Mesendoderm (in vitro differentiated cells): ENCODE measurements at regions not wholly inside any gene's neighbourhood (a gene's known extent, or its start where the extent isn't known, plus 50 kb on each side); places are given as distances from the start of the nearest gene placed in this dataset.

Experiments used
- DNase-seq: peaks from one replicate; pipeline ENCODE4 v3.0.0; 2013
- H2AK5ac ChIP-seq: 2 replicates; pipeline ENCODE4 v1.6.1; 2013; ENCODE audit warnings: low read length, inconsistent platforms
- H2BK120ac ChIP-seq: 2 replicates; pipeline ENCODE4 v1.6.1; 2013; ENCODE audit warnings: low read depth, mild to moderate bottlenecking, low read length, moderate library complexity, mixed read lengths
- H2BK15ac ChIP-seq: replicated peaks from 2 replicates; pipeline ENCODE4 v1.6.1; 2013; ENCODE audit warnings: low read depth, mild to moderate bottlenecking, moderate library complexity
- H2BK5ac ChIP-seq: 2 replicates; pipeline ENCODE4 v1.6.1; 2013; ENCODE audit warnings: low read length, inconsistent platforms
- H3K18ac ChIP-seq: 2 replicates; pipeline ENCODE4 v1.6.1; 2013; ENCODE audit warnings: mild to moderate bottlenecking, low read length, mixed read lengths
- H3K23ac ChIP-seq: one replicate; pipeline ENCODE4 v1.6.1; 2013; ENCODE audit warnings: low read length
- H3K27ac ChIP-seq: 2 replicates; pipeline ENCODE4 v1.5.1; 2013; ENCODE audit warnings: low read depth, mild to moderate bottlenecking, inconsistent platforms, low read length, moderate library complexity
- H3K27me3 ChIP-seq: 2 replicates; pipeline ENCODE4 v1.6.1; 2013; ENCODE audit warnings: low read length, control low read depth, mild to moderate bottlenecking, inconsistent platforms; ENCODE audit not compliant: insufficient read depth, poor library complexity
- H3K36me3 ChIP-seq: 2 replicates; pipeline ENCODE4 v1.6.1; 2013; ENCODE audit warnings: low read length, inconsistent platforms; ENCODE audit not compliant: control insufficient read depth, insufficient read depth
- H3K4ac ChIP-seq: one replicate; pipeline ENCODE4 v1.6.1; 2013; ENCODE audit warnings: low read depth, mild to moderate bottlenecking, low read length, moderate library complexity
- H3K4me1 ChIP-seq: 2 replicates; pipeline ENCODE4 v1.6.1; 2013; ENCODE audit warnings: low read depth, low read length, inconsistent platforms; ENCODE audit not compliant: control insufficient read depth
- H3K4me2 ChIP-seq: 2 replicates; pipeline ENCODE4 v1.6.1; 2013; ENCODE audit warnings: low read length
- H3K4me3 ChIP-seq: 2 replicates; pipeline ENCODE4 v1.5.1; 2013; ENCODE audit warnings: mild to moderate bottlenecking, low read length
- H3K56ac ChIP-seq: one replicate; pipeline ENCODE4 v1.6.1; 2013; ENCODE audit warnings: low read length
- H3K79me1 ChIP-seq: 2 replicates; pipeline ENCODE4 v1.6.1; 2013; ENCODE audit warnings: low read length, inconsistent platforms
- H3K79me2 ChIP-seq: 2 replicates; pipeline ENCODE4 v1.6.1; 2013; ENCODE audit warnings: mild to moderate bottlenecking, low read length; ENCODE audit not compliant: control insufficient read depth, insufficient read depth
- H3K9ac ChIP-seq: 2 replicates; pipeline ENCODE4 v1.6.1; 2013; ENCODE audit warnings: low read length, inconsistent platforms
- H4K5ac ChIP-seq: one replicate; pipeline ENCODE4 v1.6.1; 2013; ENCODE audit warnings: low read length
- H4K8ac ChIP-seq: one replicate; pipeline ENCODE4 v1.6.1; 2013; ENCODE audit warnings: low read depth, mild to moderate bottlenecking, control low read depth, low read length, moderate library complexity
- WGBS: extraction: QIAGEN DNeasy Blood & Tissue Kit; methylation state at CpG from one replicate; pipeline ENCODE4 v1.1.7; 2013; ENCODE audit warnings: low lambda C conversion rate, missing lambda C conversion rate; ENCODE audit not compliant: insufficient coverage; ENCODE audit errors: extremely low coverage; 5-methylcytosine and 5-hydroxymethylcytosine counted together

- Histone ChIP-seq H2AK5ac (no peak overlapping the region), H3K36me3 (no peaks in the 10 kb centered on the region), H2BK15ac (no peak overlapping the region), H3K27ac (no peak overlapping the region), H3K4me1 (no peaks in the 10 kb centered on the region), H3K27me3 (no peaks in the 10 kb centered on the region), H3K18ac (no peak overlapping the region), H3K79me1 (no peaks in the 10 kb centered on the region), H4K8ac (no peak overlapping the region), H2BK5ac (no peak overlapping the region), H3K9ac (no peak overlapping the region), H3K4me3 (no peak overlapping the region), H3K56ac (no peak overlapping the region), H2BK120ac (no peak overlapping the region), H3K79me2 (no peaks in the 10 kb centered on the region), H3K4me2 (no peak overlapping the region), H4K5ac (no peak overlapping the region), H3K4ac (no peak overlapping the region), H3K23ac (no peak overlapping the region)
- no peak for DNase-seq
- WGBS = no CpG with 5 or more reads among the region's 3 CpGs
These were observed 337.5 kb downstream of the EPHA7 start for GRCh38 chr6:93081901-93082300.

GRCh38 chr6:93079061-93079460, 340.3 kb downstream of the EPHA7 start:
- H3K4ac ChIP-seq = no peak overlapping the region
- no peak overlapping the region for H4K8ac ChIP-seq
- no peak overlapping the region for H3K4me3 ChIP-seq
- no CpG with 5 or more reads among the region's 1 CpG for WGBS
- H3K9ac ChIP-seq = no peak overlapping the region
- H3K4me1 ChIP-seq = no peaks in the 10 kb centered on the region
- H3K56ac ChIP-seq = no peak overlapping the region
- no peak overlapping the region for H2AK5ac ChIP-seq
- H4K5ac ChIP-seq = no peak overlapping the region
- no peaks in the 10 kb centered on the region for H3K36me3 ChIP-seq
- no peak overlapping the region for H3K23ac ChIP-seq
- peak; percentile 4 for DNase-seq
- no peak overlapping the region for H3K18ac ChIP-seq
- H3K79me1 ChIP-seq = no peaks in the 10 kb centered on the region
- no peak overlapping the region for H2BK15ac ChIP-seq
- no peak overlapping the region for H3K4me2 ChIP-seq
- H3K27me3 ChIP-seq = no peaks in the 10 kb centered on the region
- no peak overlapping the region for H3K27ac ChIP-seq
- no peak overlapping the region for H2BK5ac ChIP-seq
- no peaks in the 10 kb centered on the region for H3K79me2 ChIP-seq
- H2BK120ac ChIP-seq = no peak overlapping the region

- Histone ChIP-seq H2BK15ac (no peak overlapping the region), H3K27me3 (no peaks in the 10 kb centered on the region), H3K23ac (no peak overlapping the region), H3K18ac (no peak overlapping the region), H3K36me3 (no peaks in the 10 kb centered on the region), H2BK120ac (no peak overlapping the region), H3K9ac (no peak overlapping the region), H4K8ac (no peak overlapping the region), H3K4me2 (no peak overlapping the region), H3K4me1 (no peaks in the 10 kb centered on the region), H3K4ac (no peak overlapping the region), H3K79me2 (no peaks in the 10 kb centered on the region), H2BK5ac (no peak overlapping the region), H3K4me3 (no peak overlapping the region), H3K56ac (no peak overlapping the region), H3K27ac (no peak overlapping the region), H3K79me1 (no peaks in the 10 kb centered on the region), H2AK5ac (no peak overlapping the region), H4K5ac (no peak overlapping the region)
- WGBS = no CpG with 5 or more reads among the region's 5 CpGs
- no peak for DNase-seq
These were observed 345.5 kb downstream of the EPHA7 start for GRCh38 chr6:93073811-93074210.

GRCh38 chr6:93069856-93070255, 349.5 kb downstream of the EPHA7 start:
- DNase-seq = no peak
- Histone ChIP-seq H3K23ac (no peak overlapping the region), H3K18ac (no peak overlapping the region), H3K79me1 (no peaks in the 10 kb centered on the region), H2BK5ac (no peak overlapping the region), H3K36me3 (no peaks in the 10 kb centered on the region), H2AK5ac (no peak overlapping the region), H3K4me3 (no peak overlapping the region), H2BK15ac (no peak overlapping the region), H4K8ac (no peak overlapping the region), H3K27ac (no peak overlapping the region), H3K56ac (no peak overlapping the region), H3K79me2 (no peaks in the 10 kb centered on the region), H3K4me2 (no peak overlapping the region), H3K27me3 (no peaks in the 10 kb centered on the region), H4K5ac (no peak overlapping the region), H3K4me1 (no peaks in the 10 kb centered on the region), H3K9ac (no peak overlapping the region), H3K4ac (no peak overlapping the region), H2BK120ac (no peak overlapping the region)
- no CpG with 5 or more reads among the region's 1 CpG for WGBS

DNA sequence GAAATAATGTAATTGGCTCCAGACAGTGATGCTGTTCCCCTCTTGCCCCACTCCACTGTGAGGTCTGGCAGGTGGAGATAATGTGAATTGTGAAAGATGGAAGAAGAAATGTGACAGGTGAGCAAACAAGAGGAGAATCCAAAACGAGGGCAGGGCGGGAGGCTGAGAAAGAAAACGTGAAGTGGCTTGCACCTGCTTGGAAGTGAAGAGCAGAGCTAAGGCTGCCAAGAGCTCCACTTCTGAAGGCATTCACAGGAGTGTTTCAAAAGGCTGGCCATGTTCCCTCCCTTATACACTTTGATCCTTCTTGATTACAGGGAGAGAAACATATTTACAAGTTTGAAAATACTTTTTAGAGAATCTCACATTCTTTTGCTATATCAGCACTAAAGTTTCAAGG, 359.4 kb downstream of the EPHA7 start:
- Histone ChIP-seq H3K23ac (no peak overlapping the region), H4K5ac (no peak overlapping the region), H2BK120ac (no peak overlapping the region), H3K4me2 (no peak overlapping the region), H2BK15ac (no peak overlapping the region), H2BK5ac (no peak overlapping the region), H2AK5ac (no peak overlapping the region), H3K4me3 (no peak overlapping the region), H3K36me3 (no peaks in the 10 kb centered on the region), H3K27ac (no peak overlapping the region), H3K56ac (no peak overlapping the region), H3K79me1 (no peaks in the 10 kb centered on the region), H3K79me2 (no peaks in the 10 kb centered on the region), H3K18ac (no peak overlapping the region), H3K4ac (no peak overlapping the region), H3K27me3 (no peaks in the 10 kb centered on the region), H4K8ac (no peak overlapping the region), H3K9ac (no peak overlapping the region), H3K4me1 (no peaks in the 10 kb centered on the region)
- no CpG with 5 or more reads among the region's 3 CpGs for WGBS
- DNase-seq = no peak

GRCh38 chr6:93057584-93057983, 361.8 kb downstream of the EPHA7 start:
- Histone ChIP-seq H2BK15ac (no peak overlapping the region), H4K5ac (no peak overlapping the region), H2AK5ac (no peak overlapping the region), H3K36me3 (no peaks in the 10 kb centered on the region), H3K23ac (no peak overlapping the region), H2BK120ac (no peak overlapping the region), H3K4me2 (no peak overlapping the region), H3K27me3 (no peaks in the 10 kb centered on the region), H3K9ac (no peak overlapping the region), H3K4ac (no peak overlapping the region), H2BK5ac (no peak overlapping the region), H3K18ac (no peak overlapping the region), H3K79me2 (no peaks in the 10 kb centered on the region), H3K27ac (no peak overlapping the region), H3K79me1 (no peaks in the 10 kb centered on the region), H3K4me3 (no peak overlapping the region), H4K8ac (no peak overlapping the region), H3K4me1 (no peaks in the 10 kb centered on the region), H3K56ac (no peak overlapping the region)
- no peak for DNase-seq
